Left forelimb (tissue), 1 donor: ENCODE measurements at regions not wholly inside any gene's neighbourhood (a gene's known extent, or its start where the extent isn't known, plus 50 kb on each side); places are given as distances from the start of the nearest gene placed in this dataset.

Experiments used
- DNase-seq: peaks from one replicate; pipeline ENCODE4 v3.0.0-alpha.2; 2018; ENCODE audit warnings: low spot score

- no peak for DNase-seq
These were observed 202.3 kb downstream of the KIF21A start for GRCh38 chr12:39240587-39240986.

- DNase-seq: no peak
These were observed 203.1 kb downstream of the KIF21A start for GRCh38 chr12:39239490-39240486.

- DNase-seq: no peak
These were observed 205.9 kb downstream of the KIF21A start for GRCh38 chr12:39237004-39237403.

GRCh38 chr12:39235990-39236767 lies 206.7 kb downstream of the KIF21A start:
- DNase-seq: no peak

GRCh38 chr12:39230086-39230485 lies 212.8 kb downstream of the KIF21A start:
- DNase-seq: no peak

GRCh38 chr12:39227218-39227617 lies 215.7 kb downstream of the KIF21A start:
- no peak for DNase-seq

- no peak for DNase-seq
These were observed 217.9 kb downstream of the KIF21A start for GRCh38 chr12:39224971-39225370.

- DNase-seq: no peak
These were observed 237.0 kb downstream of the KIF21A start for GRCh38 chr12:39205969-39206368.

GRCh38 chr12:39199351-39199750 lies 243.6 kb downstream of the KIF21A start:
- no peak for DNase-seq

- DNase-seq: no peak
These were observed 254.2 kb downstream of the KIF21A start for GRCh38 chr12:39188689-39189088.

GRCh38 chr12:39186744-39187143 lies 256.2 kb downstream of the KIF21A start:
- no peak for DNase-seq

GRCh38 chr12:39178837-39179236 lies 264.1 kb downstream of the KIF21A start:
- DNase-seq: no peak

- no peak for DNase-seq
These were observed 266.6 kb downstream of the KIF21A start for GRCh38 chr12:39176356-39176755.

GRCh38 chr12:39173726-39174125 lies 268.3 kb upstream of the CPNE8 start:
- no peak for DNase-seq

GRCh38 chr12:39165338-39165737 lies 259.9 kb upstream of the CPNE8 start:
- DNase-seq: no peak

GRCh38 chr12:39161465-39162085 lies 256.2 kb upstream of the CPNE8 start:
- no peak for DNase-seq

- DNase-seq: no peak
These were observed 252.4 kb upstream of the CPNE8 start for GRCh38 chr12:39157696-39158342.

- DNase-seq: peak; percentile 85
These were observed 240.0 kb upstream of the CPNE8 start for GRCh38 chr12:39145175-39145999.

GRCh38 chr12:39144613-39145061 lies 239.2 kb upstream of the CPNE8 start:
- DNase-seq: no peak

GRCh38 chr12:39138268-39138667 lies 232.9 kb upstream of the CPNE8 start:
- DNase-seq: no peak

- no peak for DNase-seq
These were observed 222.0 kb upstream of the CPNE8 start for GRCh38 chr12:39127401-39127800.
